RKO (cell line): ENCODE measurements at regions not wholly inside any gene's neighbourhood (a gene's known extent, or its start where the extent isn't known, plus 50 kb on each side); places are given as distances from the start of the nearest gene placed in this dataset.

ENCODE experiments used
- DNase-seq: peaks from one replicate; pipeline ENCODE4 v3.0.0-alpha.2; 2016; ENCODE audit warnings: low spot score

GRCh38 chr14:61625165-61625564, 70.1 kb upstream of the HIF1A start:
- DNase-seq, result no peak

- DNase-seq, result no peak
Measured at GRCh38 chr14:61627612-61628011, 67.7 kb upstream of the HIF1A start.

- no peak for DNase-seq
Measured at GRCh38 chr14:61628016-61628725, 67.1 kb upstream of the HIF1A start.

GRCh38 chr14:61630399-61631044, 64.8 kb upstream of the HIF1A start:
- DNase-seq, result no peak

- DNase-seq, result no peak
Measured at GRCh38 chr14:61631045-61631687, 64.1 kb upstream of the HIF1A start.

- DNase-seq, result no peak
Measured at GRCh38 chr14:61632401-61632800, 62.9 kb upstream of the HIF1A start.

- no peak for DNase-seq
Measured at GRCh38 chr14:61632807-61633206, 62.5 kb upstream of the HIF1A start.

GRCh38 chr14:61636291-61636690, 59.0 kb upstream of the HIF1A start:
- DNase-seq, result no peak

GRCh38 chr14:61636779-61637178, 58.5 kb upstream of the HIF1A start:
- no peak for DNase-seq

GRCh38 chr14:61638595-61639387, 56.5 kb upstream of the HIF1A start:
- no peak for DNase-seq

- DNase-seq, result no peak
Measured at GRCh38 chr14:61640158-61641136, 54.9 kb upstream of the HIF1A start.

- peak; percentile 23 for DNase-seq
Measured at GRCh38 chr14:61641914-61642613, 53.2 kb upstream of the HIF1A start.

- no peak for DNase-seq
Measured at GRCh38 chr14:61642614-61642982, 52.7 kb upstream of the HIF1A start.

- no peak for DNase-seq
Measured at GRCh38 chr14:61643555-61643954, 51.8 kb upstream of the HIF1A start.

GRCh38 chr14:61644175-61644574, 51.1 kb upstream of the HIF1A start:
- no peak for DNase-seq

GRCh38 chr14:61644834-61645233, 50.5 kb upstream of the HIF1A start:
- DNase-seq, result no peak

- no peak for DNase-seq
Measured at GRCh38 chr14:61645247-61645646, 50.1 kb upstream of the HIF1A start.
